GM19351 (cell line): ENCODE measurements at regions not wholly inside any gene's neighbourhood (a gene's known extent, or its start where the extent isn't known, plus 50 kb on each side); places are given as distances from the start of the nearest gene placed in this dataset.
"Not testable (repeated sequence)": the region's sequence is repeated elsewhere in the genome, so short reads cannot be mapped to it uniquely, and the experiment has no call there.

Experiments
- ATAC-seq: cut with Tn5 transposase; IDR thresholded peaks from one replicate; pipeline ENCODE4 v1.9.1; 2021; ENCODE audit warnings: mild to moderate bottlenecking, moderate library complexity; ENCODE audit not compliant: unreplicated experiment

DNA sequence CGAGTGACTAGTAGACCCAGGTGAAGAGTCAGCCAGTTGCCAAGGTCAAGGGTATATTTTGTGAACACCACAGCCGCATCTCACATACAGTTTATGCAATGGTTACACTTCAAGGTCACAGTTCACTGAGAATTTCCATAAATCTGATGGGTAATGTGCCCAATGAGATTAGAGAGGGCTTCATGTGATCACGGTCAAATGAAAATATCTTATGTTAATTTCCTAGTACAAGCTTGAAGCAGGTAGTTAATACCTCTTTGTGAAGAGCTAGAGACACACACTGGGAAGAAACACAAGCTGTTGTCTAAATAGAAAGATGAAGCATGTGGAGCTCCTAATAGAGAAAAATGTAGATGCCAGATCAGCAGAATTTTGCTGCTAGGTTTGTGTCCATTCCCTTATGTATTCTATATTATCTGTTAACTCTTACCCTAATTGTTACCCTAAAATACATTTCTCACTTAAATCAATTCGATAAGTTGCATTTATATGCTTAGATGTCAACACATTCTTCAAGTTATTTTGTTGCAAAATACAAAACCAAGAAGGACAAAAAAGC is 136.0 kb downstream of the NR2F2 start:
- ATAC-seq = no peak

DNA sequence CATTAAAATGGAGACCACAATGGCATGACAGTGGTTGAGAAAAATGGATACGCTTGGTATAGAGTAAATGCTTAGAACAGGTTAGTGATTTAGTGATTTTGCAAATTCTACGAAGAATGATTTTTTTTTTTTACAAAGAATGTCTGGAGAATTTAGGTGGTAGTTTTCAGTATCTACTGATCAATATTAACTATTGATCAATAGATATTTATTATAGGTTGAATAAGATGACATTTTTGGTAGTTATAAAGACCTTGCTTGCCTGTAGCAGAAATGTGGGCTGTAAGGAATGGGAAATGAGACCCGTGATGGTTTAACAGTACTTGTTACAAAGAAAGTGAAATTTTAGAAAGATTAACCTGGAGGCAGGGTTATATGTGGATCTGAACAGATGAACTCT is 137.5 kb downstream of the NR2F2 start:
- ATAC-seq = no peak

DNA sequence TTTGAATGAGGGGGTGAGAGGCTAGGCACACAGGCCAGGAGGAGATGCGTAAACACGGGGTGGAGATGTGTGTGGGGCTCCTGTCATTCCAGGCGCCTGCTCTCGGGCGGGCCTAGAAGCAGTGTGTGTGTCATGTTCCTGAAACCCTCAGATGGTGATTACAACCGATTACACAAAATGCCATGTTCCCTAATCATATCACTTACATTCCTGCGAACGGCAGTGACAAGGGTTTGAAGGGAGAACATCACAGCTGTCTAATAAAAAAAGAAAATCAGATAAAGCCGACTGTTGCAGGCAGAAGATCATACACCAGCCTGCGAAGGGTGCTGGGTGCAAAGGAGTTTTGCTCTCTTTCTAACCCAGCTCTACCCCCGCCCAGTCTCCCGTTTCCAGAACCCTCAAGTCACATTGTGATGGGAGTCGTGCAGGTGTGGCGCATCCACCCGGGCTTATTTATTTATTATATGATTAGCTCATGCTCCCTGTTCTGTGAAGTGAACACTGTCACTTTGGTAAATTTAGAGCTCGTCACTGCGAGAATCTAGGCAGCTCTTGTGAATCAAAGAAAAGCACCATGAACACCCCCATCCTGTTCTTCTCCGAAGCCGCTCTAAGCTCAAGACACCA is 140.3 kb downstream of the NR2F2 start:
- no peak for ATAC-seq

DNA sequence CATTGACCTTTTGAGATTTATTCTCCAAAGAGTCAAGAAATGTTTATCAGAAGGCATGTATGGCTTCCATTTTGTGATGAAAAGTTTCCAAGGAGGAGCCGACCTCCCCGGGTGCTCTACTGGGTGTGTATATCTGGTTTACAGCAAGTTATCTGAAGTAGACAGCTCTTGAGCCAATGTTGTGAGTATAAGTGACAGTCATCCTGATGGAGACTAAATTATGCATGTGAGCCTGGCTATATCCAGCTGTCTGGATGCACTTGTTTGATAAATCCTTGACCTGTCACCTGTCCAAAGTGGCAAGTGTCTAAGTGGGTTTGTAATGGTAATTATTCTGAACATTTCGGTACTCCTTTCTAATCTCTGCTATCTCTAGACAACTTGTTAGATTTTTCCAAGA is 142.2 kb downstream of the NR2F2 start:
- ATAC-seq = no peak

DNA sequence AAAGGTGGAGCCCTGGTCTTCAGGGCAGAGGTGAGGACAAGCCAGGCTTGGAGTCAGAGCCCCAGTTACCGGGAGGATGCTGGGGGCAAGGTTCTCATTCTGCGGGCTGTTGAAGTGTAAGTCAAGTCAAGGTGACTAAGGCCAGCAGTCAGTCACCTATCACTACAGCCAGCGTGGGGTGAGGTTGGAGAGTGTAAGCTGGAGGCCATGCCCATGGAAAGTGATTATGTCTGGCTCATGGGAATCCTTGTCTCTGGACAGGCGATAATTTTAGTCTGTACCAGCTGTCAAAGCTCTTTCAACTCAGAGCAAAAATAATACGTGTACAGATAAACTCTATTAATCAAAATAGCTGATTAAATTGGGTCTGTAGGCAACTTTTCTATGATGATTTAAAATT is 143.1 kb downstream of the NR2F2 start:
- ATAC-seq = no peak

DNA sequence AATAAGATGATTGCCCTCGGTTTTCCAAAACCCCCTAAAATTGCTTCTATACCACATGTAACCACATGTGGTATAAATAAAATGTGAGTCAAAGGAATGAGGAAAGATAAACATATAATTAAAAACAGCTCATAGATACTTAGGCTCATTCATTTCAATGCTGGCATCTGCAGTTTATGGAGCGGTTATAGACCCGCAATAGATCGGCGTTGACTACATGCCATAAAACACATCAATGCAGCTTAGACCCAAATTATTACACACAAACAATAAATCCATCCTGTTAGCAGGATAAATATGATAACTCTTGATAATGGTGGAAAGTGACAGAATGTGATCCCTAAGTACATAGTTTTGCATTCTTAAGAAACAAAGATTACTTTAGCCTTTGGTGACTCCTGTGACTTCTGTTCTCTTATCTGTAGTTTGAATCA is 143.7 kb downstream of the NR2F2 start:
- no peak for ATAC-seq

DNA sequence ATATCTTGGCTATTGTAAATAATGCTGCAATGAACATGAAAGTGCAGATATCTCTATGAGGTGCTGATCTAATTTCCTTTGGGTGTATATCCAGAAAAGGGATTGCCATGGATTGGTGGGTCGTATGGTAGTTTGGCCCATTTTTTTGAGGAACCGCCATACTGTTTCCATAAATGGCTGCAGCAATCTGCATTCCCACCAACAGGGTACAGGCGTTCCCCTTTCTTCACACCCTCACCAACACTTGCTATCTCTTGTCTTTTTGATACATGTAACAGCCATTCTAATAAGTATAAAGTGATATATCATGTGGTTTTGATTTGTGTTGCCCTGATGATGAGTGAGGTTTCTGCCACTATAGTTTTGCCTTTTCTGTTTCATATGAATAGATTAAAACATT is 146.7 kb downstream of the NR2F2 start:
- ATAC-seq = no peak

DNA sequence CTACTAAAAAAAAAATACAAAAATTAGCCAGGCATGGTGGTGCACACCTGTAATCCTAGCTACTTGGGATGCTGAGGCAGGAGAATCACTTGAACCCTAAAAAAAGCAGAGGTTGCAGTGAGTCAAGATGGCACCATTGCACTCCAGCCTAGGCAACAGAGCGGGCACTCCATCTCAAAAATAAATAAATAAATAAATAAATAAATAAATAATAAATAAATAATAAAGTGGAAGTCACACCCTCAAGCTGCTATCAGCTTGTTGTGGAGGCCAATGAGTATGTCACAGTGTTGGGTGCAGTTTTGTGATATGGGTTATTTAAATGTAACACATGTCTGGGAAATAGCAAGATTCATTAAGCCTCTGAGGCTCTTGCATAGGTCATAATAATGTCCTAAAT is 153.9 kb downstream of the NR2F2 start:
- not testable (repeated sequence) for ATAC-seq

DNA sequence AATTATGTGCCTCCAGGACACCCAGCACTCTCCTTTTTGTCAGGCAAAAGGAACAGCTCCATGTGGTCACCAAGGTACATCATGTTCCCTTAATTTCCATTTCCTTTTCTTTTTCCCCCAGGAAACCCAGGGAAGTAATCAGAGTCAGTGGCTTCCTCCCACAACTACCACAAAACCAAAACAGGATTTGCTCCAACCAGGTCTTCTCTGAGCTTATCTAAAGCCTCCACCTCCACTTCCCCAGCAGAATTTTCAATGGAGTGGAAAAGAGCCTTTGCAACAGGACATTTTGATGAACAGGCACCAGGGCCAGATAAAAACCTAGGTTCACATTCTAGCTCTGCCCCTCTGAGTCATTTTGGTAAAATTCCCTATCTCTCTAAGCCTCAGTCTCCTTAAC is 154.3 kb downstream of the NR2F2 start:
- ATAC-seq = no peak

DNA sequence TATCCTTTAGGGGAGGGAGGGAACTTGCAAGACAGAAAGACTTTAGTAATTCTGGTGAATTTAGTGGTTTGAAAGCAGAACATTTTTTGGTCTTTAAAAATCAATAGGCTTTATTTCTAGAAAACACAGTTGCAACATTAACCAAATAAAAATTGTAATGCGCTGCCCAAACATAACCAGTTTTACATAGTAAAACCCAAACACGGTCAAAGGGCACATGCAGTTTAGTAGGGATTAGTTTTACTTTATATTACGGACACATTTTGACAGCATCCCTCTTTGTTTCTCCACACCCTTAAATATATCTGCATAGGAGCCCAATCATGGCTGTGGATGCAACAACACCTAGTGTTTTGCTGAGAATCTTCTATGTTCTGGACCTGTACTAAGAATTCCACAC is 156.7 kb downstream of the NR2F2 start:
- ATAC-seq = no peak

DNA sequence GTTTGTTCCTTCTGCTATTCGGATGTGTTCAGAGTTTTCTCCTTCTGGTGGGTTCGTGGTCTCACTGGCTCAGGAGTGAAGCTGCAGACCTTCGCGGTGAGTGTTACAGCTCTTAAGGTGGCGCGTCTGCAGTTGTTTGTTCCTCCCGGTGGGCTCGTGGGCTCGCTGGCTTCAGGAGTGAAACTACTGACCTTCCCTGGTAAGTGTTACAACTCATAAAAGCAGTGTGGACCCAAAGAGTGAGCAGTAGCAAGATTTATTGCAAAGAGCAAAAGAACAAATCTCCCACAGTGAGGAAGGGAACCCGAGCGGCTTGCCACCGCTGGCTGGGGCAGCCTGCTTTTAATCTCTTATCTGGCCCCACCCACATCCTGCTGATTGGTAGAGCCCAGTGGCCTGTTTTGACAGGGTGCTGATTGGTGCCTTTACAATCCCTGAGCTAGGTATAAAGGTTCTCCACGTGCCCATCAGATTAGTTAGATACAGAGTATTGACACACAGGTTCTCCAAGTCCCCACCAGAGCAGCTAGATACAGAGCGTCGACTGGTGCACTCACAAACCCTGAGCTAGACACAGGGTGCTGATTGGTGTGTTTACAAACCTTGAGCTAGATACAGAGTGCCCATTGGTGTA is 160.7 kb downstream of the NR2F2 start:
- ATAC-seq = not testable (repeated sequence)

DNA sequence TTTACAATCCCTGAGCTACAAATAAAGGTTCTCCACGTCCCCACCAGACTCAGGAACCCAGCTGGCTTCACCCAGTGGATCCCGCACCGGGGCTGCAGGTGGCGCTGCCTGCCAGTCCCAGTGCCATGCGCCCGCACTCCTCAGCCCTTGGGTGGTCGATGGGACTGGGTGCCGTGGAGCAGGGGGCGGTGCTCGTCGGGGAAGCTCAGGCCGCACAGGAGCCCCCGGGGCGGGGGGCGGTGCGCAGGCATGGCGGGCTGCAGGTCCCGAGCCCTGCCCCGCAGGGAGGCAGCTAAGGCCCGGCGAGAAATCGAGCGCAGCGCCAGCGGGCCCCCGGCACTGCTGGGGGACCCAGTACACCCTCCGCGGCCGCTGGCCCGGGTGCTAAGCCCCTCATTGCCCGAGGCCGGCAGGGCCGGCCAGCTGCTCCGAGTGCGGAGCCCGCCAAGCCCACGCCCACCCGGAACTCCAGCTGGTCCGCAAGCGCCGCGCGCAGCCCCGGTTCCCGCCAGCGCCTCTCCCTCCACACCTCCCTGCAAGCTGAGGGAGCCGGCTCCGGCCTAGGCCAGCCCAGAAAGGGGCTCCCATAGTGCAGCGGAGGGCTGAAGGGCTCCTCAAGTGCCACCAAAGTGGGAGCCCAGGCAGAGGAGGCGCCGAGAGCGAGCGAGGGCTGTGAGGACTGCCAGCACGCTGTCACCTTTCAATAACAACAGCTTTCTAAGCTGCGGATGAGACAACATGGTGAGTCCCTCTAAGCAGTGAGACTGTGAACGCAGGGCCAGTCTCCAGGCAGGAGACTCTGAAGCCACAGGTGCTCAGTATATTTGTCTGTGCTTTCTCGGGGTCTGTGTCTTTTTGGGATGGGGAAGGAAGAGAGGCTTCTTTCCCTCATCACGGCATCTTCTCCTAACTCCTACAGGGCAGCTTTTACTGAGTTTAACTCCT is 161.5 kb downstream of the NR2F2 start:
- not testable (repeated sequence) for ATAC-seq

DNA sequence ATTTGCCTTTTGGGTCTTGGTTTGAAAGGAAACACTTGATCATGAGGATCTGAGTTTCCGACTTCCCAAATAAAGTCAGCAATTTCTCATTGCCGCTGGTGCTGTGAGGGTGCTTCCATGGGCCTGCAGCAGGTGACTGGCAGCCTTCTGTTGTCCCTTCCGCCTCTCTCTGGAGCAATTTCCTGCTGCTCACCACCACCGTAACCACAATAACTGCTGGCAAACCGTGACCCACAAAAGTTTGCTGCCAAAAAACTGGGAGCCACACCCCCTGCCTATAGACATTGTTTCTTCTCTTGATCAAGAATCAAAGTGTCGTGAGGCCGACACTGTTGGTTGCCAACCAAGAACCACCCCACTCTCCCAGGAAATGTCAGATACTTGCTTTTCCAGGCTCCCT is 164.0 kb downstream of the NR2F2 start:
- ATAC-seq = no peak

DNA sequence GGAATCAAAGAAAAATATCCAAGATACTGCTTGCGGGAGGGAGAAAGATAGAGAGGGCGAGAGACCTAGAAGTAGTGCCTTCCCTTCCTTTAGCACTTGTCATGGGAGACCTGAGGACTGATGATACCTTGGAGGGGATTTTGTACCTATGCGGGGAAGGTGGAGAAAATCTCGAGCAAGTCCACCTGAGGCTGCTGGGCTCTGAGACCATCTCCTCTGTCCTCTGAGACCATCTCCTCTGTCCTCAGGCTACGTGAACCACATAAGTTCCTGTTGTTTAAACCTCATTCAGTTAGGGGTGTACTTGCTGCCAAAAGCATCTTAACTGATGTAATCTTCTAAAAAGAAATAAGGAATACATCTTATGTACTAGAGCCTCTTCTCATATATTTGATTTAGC is 164.9 kb downstream of the NR2F2 start:
- ATAC-seq = no peak

DNA sequence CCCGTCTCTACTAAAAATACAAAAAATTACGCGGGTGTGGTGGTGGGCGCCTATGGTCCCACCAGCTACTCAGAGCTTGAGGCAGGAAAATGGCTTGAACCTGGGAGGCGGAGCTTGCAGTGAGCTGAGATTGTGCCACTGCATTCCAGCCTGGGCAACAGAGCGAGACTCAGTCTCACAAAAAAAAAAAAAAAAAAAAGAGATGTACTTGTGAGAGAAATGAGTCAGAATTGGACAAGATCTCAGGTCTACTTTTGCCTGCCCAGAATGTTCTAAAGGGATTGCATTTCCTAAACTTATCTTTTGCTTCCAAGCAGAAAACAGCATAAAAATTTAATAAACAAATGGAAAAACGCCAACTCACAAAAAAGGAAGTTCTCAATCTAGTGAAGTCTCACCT is 167.5 kb downstream of the NR2F2 start:
- no peak for ATAC-seq

DNA sequence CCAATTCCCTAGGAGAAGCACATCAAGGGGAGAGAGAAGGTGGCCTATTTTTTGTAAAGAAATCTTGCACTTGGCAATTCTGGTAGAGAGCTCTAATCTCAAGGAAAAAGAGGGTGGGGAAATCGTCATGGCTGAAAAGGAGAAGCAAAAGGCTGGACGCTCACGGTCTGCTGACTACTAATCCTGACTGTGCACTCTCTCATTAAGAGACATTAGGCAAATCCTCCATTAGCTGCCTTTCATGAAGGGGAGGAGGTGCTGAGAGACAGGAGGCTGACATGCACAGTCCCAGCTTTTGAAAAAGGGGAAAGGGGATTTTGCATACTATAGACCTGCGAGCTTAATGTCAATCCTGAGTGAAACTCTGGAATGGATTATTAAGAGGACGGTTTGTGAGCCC is 170.0 kb downstream of the NR2F2 start:
- no peak for ATAC-seq

DNA sequence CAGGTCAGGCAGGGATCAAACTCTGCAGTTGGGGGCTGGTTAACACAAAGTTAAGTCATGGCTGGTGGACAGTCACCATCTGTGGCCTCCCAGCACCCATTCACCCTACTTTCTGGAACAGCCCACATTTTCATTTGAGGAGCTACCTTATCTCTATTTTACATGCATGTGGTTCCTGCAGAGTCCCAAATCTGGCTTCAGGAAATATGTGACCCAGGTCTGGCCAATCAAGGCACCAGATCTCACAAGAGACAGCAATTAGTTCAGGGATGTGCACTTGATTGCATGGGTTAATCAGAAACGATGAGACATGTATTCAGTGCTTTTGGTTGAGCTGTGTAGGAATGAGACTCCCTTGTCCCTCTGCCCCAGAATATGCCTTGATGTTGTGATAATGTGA is 170.9 kb downstream of the NR2F2 start:
- no peak for ATAC-seq

DNA sequence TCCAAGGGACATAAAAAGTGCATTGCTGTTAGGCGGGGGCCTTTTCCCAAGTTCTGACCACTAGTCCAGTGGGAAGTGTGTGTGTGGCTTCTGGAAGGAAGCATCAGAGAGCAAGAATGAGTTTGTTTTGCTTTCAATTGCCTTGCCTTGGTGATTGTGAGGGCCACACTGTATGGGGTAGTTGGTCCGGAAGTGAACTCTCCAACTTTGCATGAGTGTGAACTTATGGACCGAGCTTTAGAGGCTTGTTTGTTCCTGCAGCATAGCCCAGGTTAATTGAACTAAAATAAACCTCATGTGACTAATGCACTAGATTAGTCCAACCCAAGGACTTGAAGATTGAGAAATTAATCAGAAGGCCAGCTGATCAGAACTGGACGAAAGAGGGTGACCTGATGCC is 171.7 kb downstream of the NR2F2 start:
- ATAC-seq = no peak

DNA sequence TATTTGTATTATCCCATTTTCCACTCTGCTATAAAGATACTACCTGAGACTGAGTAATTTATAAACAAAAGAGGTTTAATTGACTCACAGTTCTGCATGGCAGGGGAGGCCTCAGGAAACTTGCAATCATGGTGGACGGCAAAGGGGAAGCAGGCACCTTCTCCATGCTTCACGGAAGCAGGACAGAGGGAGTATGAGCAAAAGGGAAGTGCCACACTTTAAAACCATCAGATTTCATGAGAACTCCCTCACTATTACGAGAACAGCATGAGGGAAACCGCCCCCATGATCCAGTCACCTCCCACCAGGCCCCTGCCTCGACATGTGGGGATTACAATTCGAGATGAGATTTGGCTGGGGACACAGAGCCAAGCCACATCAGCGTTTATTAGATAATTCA is 172.8 kb downstream of the NR2F2 start:
- no peak for ATAC-seq

DNA sequence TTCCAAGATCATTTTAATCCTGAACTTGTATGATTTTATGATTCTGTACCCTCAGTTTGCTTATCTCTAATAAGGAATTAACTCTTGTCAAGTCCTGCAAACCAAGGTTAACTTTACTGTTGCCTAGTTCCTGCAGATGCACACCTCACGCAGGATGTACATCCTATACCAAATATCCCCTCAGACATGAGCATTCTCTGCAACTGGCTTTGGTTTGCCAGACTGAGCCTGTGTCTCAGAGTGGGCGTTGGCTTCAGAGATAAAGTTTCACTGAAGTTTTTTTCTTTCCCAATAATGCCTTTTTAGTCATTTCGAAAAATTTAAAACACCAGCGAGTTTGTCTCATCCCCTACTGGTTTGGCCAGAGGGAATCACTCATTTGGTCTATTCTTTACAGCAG is 173.9 kb downstream of the NR2F2 start:
- no peak for ATAC-seq

DNA sequence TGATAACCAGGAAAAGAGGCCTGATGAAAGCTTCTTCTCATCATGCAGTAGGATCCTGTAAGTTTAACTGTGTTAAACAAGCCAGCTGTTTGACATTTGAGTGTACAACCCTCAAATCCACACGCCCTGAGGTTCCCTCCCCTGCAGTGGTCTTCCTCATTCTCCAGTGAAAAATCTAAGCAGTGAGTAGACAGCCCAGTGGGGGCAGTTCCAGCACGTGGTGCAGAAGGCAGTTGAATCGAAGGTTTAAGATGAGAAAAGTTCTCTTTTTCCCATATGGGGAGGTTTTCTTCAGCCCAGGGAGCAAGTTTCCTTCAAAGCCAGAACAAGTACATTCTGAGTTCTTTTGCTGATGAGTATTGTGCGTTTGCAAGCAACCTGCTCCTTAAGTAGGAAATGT is 174.5 kb downstream of the NR2F2 start:
- no peak for ATAC-seq
